ENCODE measurements at regions not wholly inside any gene's neighbourhood (a gene's known extent, or its start where the extent isn't known, plus 50 kb on each side); places are given as distances from the start of the nearest gene placed in this dataset.

DNA sequence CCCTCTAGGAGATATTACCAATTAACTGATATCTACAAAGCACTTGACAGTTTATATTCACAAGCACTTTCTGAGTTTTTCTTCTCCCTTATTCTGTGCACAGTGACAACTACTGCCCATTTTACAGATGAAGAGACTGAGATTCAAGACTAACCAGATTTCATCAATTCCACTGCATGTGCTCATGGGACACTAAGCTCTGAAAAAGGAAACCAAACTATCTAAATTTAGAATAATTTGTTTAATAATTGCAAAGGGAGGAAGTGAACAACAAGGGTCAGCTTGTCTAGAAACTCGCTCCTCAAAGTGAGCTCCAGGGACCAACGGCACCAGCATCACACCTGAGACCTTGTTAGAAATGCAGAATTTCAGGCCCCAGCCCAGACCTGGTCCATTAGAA is 50.8 kb upstream of the MYLIP start:
- peaks cover 5% of the 10 kb centered on the region; the same call in 1 of the 2 replicates for H3K27me3 ChIP-seq (ENCODE audit: insufficient read depth, low read length)
- H3K9me3 ChIP-seq (ENCODE audit: control insufficient read depth in 1 of 2, insufficient read depth in 1 of 2, low read depth in 1 of 2, low read length in 2 of 2): no peaks in the 10 kb centered on the region
- ChIA-PET RAD21 (ENCODE audit: low non-redundant PET in 1 of 2, low total read pairs in 2 of 2, uncharacterized antibody in 2 of 2, unreplicated experiment in 2 of 2) (no interaction called here), POLR2A (no interaction called here), CTCF (no interaction called here)
- no peaks in the 10 kb centered on the region for H3K9me2 ChIP-seq (ENCODE audit: insufficient read depth)
- H3K4me1 ChIP-seq (ENCODE audit: control insufficient read depth in 1 of 2, insufficient read depth in 2 of 2, low read length in 2 of 2): no peaks in the 10 kb centered on the region
- H3K36me3 ChIP-seq (ENCODE audit: control insufficient read depth in 1 of 2, insufficient read depth in 2 of 2, low read length in 2 of 2): no peaks in the 10 kb centered on the region
- no peak overlapping the region for H3K4me3 ChIP-seq (replicated peaks in 1 of 2; ENCODE audit: low read depth in 1 of 2, low read length in 2 of 2)
- H3K4me2 ChIP-seq (ENCODE audit: low read length): no peak overlapping the region
- H3K79me2 ChIP-seq (ENCODE audit: insufficient read depth, low read length): no peaks in the 10 kb centered on the region
- ATAC-seq (no peak), DNase-seq (ENCODE audit: low read depth, low spot score) (no peak)
- no peak overlapping the region for H3K9ac ChIP-seq (ENCODE audit: low read length)
- BruUV-seq (replicated peaks): no TSS peak
- TF ChIP-seq FOSL1 (IDR thresholded peaks at IDR 0.05; ENCODE audit: low read depth) (no peak), EZH2 (IDR thresholded peaks at IDR 0.05) (no peak), JUND (IDR thresholded peaks at IDR 0.05) (no peak), EZH2phosphoT487 (IDR thresholded peaks at IDR 0.05; ENCODE audit: borderline replicate concordance) (no peak)
- H2AFZ ChIP-seq (ENCODE audit: low read depth, low read length, poor library complexity, severe bottlenecking): no peak overlapping the region
- intact Hi-C loops (cut with micrococcal nuclease): no loop called here
- H4K20me1 ChIP-seq (ENCODE audit: insufficient read depth): no peaks in the 10 kb centered on the region
- no peak overlapping the region for H3K27ac ChIP-seq (ENCODE audit: low read depth, low read length)

DNA sequence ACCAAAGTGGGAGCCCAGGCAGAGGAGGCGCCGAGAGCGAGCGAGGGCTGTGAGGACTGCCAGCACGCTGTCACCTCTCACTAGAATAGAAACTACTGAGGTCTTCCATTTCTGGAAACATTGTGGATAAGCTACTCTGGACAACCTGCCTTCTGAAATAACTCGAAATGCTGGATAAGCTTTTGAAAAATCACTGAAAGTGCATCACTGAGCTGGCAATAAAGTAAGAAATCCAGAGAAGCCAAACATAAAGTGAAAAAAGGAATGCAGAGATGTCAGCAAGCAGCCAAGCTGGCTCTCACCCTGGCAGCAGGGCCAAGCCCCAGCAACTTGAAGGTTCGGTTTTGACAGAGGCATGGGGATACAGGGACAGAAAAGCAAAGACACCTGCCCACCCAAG is 59.2 kb upstream of the MYLIP start:
- H3K36me3 ChIP-seq (ENCODE audit: control insufficient read depth in 1 of 2, insufficient read depth in 2 of 2, low read length in 2 of 2): no peaks in the 10 kb centered on the region
- intact Hi-C loops (cut with micrococcal nuclease): no loop called here
- H3K9ac ChIP-seq (ENCODE audit: low read length): no peak overlapping the region
- no peaks in the 10 kb centered on the region for H3K9me2 ChIP-seq (ENCODE audit: insufficient read depth)
- no peaks in the 10 kb centered on the region for H3K9me3 ChIP-seq (ENCODE audit: control insufficient read depth in 1 of 2, insufficient read depth in 1 of 2, low read depth in 1 of 2, low read length in 2 of 2)
- no peak for DNase-seq (ENCODE audit: low read depth, low spot score)
- ChIA-PET POLR2A (no interaction called here), RAD21 (ENCODE audit: low non-redundant PET in 1 of 2, low total read pairs in 2 of 2, uncharacterized antibody in 2 of 2, unreplicated experiment in 2 of 2) (no interaction called here), CTCF (no interaction called here)
- H3K79me2 ChIP-seq (ENCODE audit: insufficient read depth, low read length): no peaks in the 10 kb centered on the region
- no TSS peak for BruUV-seq (replicated peaks)
- no peak overlapping the region for H3K4me2 ChIP-seq (ENCODE audit: low read length)
- H3K4me1 ChIP-seq (ENCODE audit: control insufficient read depth in 1 of 2, insufficient read depth in 2 of 2, low read length in 2 of 2): no peaks in the 10 kb centered on the region
- no peak for TF ChIP-seq JUND (IDR thresholded peaks at IDR 0.05)
- no peak for TF ChIP-seq SRF (IDR thresholded peaks at IDR 0.05; ENCODE audit: low read depth)
- no peak for TF ChIP-seq SIN3A (IDR thresholded peaks at IDR 0.05; ENCODE audit: low read depth)
- TF ChIP-seq, protein P1, sequence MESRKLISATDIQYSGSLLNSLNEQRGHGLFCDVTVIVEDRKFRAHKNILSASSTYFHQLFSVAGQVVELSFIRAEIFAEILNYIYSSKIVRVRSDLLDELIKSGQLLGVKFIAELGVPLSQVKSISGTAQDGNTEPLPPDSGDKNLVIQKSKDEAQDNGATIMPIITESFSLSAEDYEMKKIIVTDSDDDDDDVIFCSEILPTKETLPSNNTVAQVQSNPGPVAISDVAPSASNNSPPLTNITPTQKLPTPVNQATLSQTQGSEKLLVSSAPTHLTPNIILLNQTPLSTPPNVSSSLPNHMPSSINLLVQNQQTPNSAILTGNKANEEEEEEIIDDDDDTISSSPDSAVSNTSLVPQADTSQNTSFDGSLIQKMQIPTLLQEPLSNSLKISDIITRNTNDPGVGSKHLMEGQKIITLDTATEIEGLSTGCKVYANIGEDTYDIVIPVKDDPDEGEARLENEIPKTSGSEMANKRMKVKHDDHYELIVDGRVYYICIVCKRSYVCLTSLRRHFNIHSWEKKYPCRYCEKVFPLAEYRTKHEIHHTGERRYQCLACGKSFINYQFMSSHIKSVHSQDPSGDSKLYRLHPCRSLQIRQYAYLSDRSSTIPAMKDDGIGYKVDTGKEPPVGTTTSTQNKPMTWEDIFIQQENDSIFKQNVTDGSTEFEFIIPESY (IDR thresholded peaks at IDR 0.05; ENCODE audit: extremely low read depth, insufficient replicate concordance, low read length): no peak
- no peak for TF ChIP-seq POLR2A (IDR thresholded peaks at IDR 0.05; ENCODE audit: borderline replicate concordance, extremely low read depth, insufficient read depth, insufficient read length)
- TF ChIP-seq EZH2 (IDR thresholded peaks at IDR 0.05): no peak
- no peak for TF ChIP-seq ELF1 (IDR thresholded peaks at IDR 0.05; ENCODE audit: borderline replicate concordance, low read depth)
- TF ChIP-seq YY1 (IDR thresholded peaks at IDR 0.05; ENCODE audit: extremely low read depth, insufficient replicate concordance, low read depth, low read length): no peak
- no peak for TF ChIP-seq CEBPB (IDR thresholded peaks at IDR 0.05; ENCODE audit: low read depth)
- TF ChIP-seq, protein P2, sequence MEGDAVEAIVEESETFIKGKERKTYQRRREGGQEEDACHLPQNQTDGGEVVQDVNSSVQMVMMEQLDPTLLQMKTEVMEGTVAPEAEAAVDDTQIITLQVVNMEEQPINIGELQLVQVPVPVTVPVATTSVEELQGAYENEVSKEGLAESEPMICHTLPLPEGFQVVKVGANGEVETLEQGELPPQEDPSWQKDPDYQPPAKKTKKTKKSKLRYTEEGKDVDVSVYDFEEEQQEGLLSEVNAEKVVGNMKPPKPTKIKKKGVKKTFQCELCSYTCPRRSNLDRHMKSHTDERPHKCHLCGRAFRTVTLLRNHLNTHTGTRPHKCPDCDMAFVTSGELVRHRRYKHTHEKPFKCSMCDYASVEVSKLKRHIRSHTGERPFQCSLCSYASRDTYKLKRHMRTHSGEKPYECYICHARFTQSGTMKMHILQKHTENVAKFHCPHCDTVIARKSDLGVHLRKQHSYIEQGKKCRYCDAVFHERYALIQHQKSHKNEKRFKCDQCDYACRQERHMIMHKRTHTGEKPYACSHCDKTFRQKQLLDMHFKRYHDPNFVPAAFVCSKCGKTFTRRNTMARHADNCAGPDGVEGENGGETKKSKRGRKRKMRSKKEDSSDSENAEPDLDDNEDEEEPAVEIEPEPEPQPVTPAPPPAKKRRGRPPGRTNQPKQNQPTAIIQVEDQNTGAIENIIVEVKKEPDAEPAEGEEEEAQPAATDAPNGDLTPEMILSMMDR (IDR thresholded peaks at IDR 0.05 in 2 of 3, conservative IDR thresholded peaks at IDR 0.05 in 1 of 3; ENCODE audit: borderline replicate concordance in 1 of 3, insufficient read depth in 1 of 3, low read depth in 2 of 3, low read length in 2 of 3): no peak
- no peak for TF ChIP-seq TCF7L2 (IDR thresholded peaks at IDR 0.05; ENCODE audit: borderline replicate concordance, extremely low read depth, insufficient read depth, insufficient read length)
- no peak for TF ChIP-seq ZFX (IDR thresholded peaks at IDR 0.05)
- TF ChIP-seq CBX3 (IDR thresholded peaks at IDR 0.05; ENCODE audit: low read depth): no peak
- TF ChIP-seq, protein P3, sequence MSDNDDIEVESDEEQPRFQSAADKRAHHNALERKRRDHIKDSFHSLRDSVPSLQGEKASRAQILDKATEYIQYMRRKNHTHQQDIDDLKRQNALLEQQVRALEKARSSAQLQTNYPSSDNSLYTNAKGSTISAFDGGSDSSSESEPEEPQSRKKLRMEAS (IDR thresholded peaks at IDR 0.05): no peak
- H2AFZ ChIP-seq (ENCODE audit: low read depth, low read length, poor library complexity, severe bottlenecking): no peak overlapping the region
- no peaks in the 10 kb centered on the region for H4K20me1 ChIP-seq (ENCODE audit: insufficient read depth)
- no peak overlapping the region for H3K4me3 ChIP-seq (replicated peaks in 1 of 2; ENCODE audit: low read depth in 1 of 2, low read length in 2 of 2)
- ATAC-seq: no peak
- H3K27me3 ChIP-seq (ENCODE audit: insufficient read depth, low read length): no peaks in the 10 kb centered on the region
- no peak overlapping the region for H3K27ac ChIP-seq (ENCODE audit: low read depth, low read length)
